ENCODE measurements at regions not wholly inside any gene's neighbourhood (a gene's known extent, or its start where the extent isn't known, plus 50 kb on each side); places are given as distances from the start of the nearest gene placed in this dataset.
"Not testable (repeated sequence)": the region's sequence is repeated elsewhere in the genome, so short reads cannot be mapped to it uniquely, and the experiment has no call there.

GRCh38 chr4:134145369-134145768, 56.2 kb downstream of the PABPC4L start:
- no peak for DNase-seq (ENCODE audit: low spot score)

- no peak for DNase-seq (ENCODE audit: low spot score)
Observed at GRCh38 chr4:134144337-134144736, 57.3 kb downstream of the PABPC4L start.

- DNase-seq (ENCODE audit: low spot score), result no peak
Observed at GRCh38 chr4:134141728-134142127, 59.9 kb downstream of the PABPC4L start.

- DNase-seq (ENCODE audit: low spot score), result no peak
Observed at GRCh38 chr4:134139188-134139587, 62.4 kb downstream of the PABPC4L start.

- no peak for DNase-seq (ENCODE audit: low spot score)
Observed at GRCh38 chr4:134132086-134132783, 69.4 kb downstream of the PABPC4L start.

GRCh38 chr4:134126955-134127354, 74.6 kb downstream of the PABPC4L start:
- no peak for DNase-seq (ENCODE audit: low spot score)

GRCh38 chr4:134126000-134126560, 75.5 kb downstream of the PABPC4L start:
- DNase-seq (ENCODE audit: low spot score), result no peak

GRCh38 chr4:134122903-134123302, 78.7 kb downstream of the PABPC4L start:
- DNase-seq (ENCODE audit: low spot score), result no peak

- DNase-seq (ENCODE audit: low spot score), result no peak
Observed at GRCh38 chr4:134117392-134118183, 84.0 kb downstream of the PABPC4L start.

GRCh38 chr4:134089885-134090284, 111.7 kb downstream of the PABPC4L start:
- no peak for DNase-seq (ENCODE audit: low spot score)

- no peak for DNase-seq (ENCODE audit: low spot score)
Observed at GRCh38 chr4:134085496-134085895, 116.1 kb downstream of the PABPC4L start.

- not testable (repeated sequence) for DNase-seq (ENCODE audit: low spot score)
Observed at GRCh38 chr4:134079085-134079484, 122.5 kb downstream of the PABPC4L start.

GRCh38 chr4:134078230-134078914, 123.2 kb downstream of the PABPC4L start:
- DNase-seq (ENCODE audit: low spot score), result no peak

- DNase-seq (ENCODE audit: low spot score), result no peak
Observed at GRCh38 chr4:134073711-134074110, 127.9 kb downstream of the PABPC4L start.

GRCh38 chr4:134072137-134072536, 129.5 kb downstream of the PABPC4L start:
- no peak for DNase-seq (ENCODE audit: low spot score)

- DNase-seq (ENCODE audit: low spot score), result no peak
Observed at GRCh38 chr4:134070174-134070573, 131.4 kb downstream of the PABPC4L start.

- no peak for DNase-seq (ENCODE audit: low spot score)
Observed at GRCh38 chr4:134057356-134057755, 144.2 kb downstream of the PABPC4L start.

- not testable (repeated sequence) for DNase-seq (ENCODE audit: low spot score)
Observed at GRCh38 chr4:134046221-134046620, 155.4 kb downstream of the PABPC4L start.

GRCh38 chr4:134045411-134045810, 156.2 kb downstream of the PABPC4L start:
- DNase-seq (ENCODE audit: low spot score), result no peak

GRCh38 chr4:134043266-134043665, 158.3 kb downstream of the PABPC4L start:
- no peak for DNase-seq (ENCODE audit: low spot score)

GRCh38 chr4:134028421-134028820, 173.2 kb downstream of the PABPC4L start:
- no peak for DNase-seq (ENCODE audit: low spot score)

- peak; percentile 51 for DNase-seq (ENCODE audit: low spot score)
Observed at GRCh38 chr4:134027931-134028330, 173.7 kb downstream of the PABPC4L start.

- DNase-seq (ENCODE audit: low spot score), result peak; percentile 20
Observed at GRCh38 chr4:134024251-134024650, 177.3 kb downstream of the PABPC4L start.

Measured in LoVo (cell line).